Jurkat, Clone E6-1 (cell line): ENCODE measurements at regions not wholly inside any gene's neighbourhood (a gene's known extent, or its start where the extent isn't known, plus 50 kb on each side); places are given as distances from the start of the nearest gene placed in this dataset.

Experiments used
- DNase-seq: peaks from one replicate; pipeline ENCODE4 v3.0.0-alpha.2; 2011; ENCODE audit warnings: low read depth, low spot score
- H3K4me3 ChIP-seq: 2 replicates; pipeline ENCODE4 v1.5.1; 2011; ENCODE audit warnings: mild to moderate bottlenecking, low read length, control low read depth, moderate library complexity

- H3K4me3 ChIP-seq = no peak overlapping the region
- DNase-seq = no peak
Observed at GRCh38 chr1:48058135-48059025, 61.2 kb upstream of the TRABD2B start.

DNA sequence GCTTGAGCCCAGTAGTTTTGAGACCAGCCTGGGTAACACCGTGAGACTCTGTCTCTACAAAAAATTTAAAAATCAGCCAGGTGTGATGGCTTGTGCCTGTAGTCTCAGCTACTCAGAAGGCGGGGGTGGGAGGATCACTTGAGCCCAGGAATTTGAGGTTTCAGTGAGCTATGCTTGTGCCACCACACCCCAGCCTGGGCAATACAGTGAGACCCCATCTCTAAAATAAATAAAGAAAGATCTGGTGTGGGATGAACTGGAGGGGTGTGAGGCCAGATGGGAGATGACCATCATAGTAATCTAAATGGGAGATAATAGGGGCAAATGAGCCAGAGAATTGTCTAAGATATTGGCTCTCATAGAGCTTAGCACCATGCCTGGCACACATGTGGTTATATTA is 60.1 kb upstream of the TRABD2B start:
- no peak overlapping the region for H3K4me3 ChIP-seq
- no peak for DNase-seq

- no peak overlapping the region for H3K4me3 ChIP-seq
- no peak for DNase-seq
Observed at GRCh38 chr1:48055876-48056764, 58.9 kb upstream of the TRABD2B start.

DNA sequence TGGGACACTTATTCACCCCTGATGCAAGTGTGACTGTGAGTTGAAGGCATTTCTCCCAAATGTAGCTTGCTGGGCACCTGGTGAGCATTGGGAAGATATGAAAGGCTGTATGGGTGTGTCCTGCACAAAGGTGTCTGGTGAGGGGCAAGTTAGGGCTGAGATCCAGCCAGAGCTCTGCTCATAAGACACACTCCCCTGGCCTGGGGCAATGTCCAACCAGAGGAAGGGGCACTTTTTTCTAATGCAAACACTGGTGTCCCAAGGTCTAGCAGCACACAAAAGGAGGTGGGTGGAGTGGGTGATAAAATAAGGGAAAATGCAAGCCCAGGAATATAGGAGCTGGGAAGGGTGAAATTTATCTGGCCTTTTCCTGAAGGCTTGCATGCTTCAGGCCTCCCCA is 57.0 kb upstream of the TRABD2B start:
- DNase-seq = no peak
- H3K4me3 ChIP-seq = no peak overlapping the region

- no peak overlapping the region for H3K4me3 ChIP-seq
- no peak for DNase-seq
Observed at GRCh38 chr1:48052923-48053291, 55.7 kb upstream of the TRABD2B start.

DNA sequence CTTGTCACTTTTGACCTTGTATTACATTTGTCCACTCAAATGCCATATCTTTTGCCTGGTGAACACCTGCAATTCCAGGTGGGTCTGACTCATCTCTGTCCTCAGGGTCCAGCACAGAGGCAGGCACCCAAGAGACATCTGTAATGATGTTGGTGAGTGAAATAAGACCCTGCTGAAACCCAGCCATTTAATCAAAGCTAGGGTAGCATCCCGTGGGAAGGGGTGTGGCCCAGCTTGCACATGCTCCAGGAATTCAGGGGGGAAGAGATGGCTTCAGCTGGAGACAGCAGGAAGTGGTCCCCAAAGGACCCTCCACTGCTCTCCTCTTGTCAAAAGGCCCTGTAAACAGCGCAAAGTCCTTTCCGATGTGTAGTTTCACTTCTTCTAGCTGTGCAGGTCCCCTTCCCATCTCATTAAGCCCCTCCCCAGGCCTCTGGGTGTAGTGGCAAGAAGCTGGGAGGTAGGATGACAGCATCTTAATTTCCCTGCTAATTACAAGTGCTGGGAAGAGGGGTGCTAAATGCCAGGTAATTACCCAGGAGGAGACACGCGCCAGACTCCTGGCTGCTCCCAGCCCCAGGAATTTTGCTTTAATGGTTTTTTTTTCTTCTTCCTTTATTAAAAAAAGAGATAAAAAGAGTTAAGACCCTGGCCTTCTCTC is 54.4 kb upstream of the TRABD2B start:
- no peak for DNase-seq
- H3K4me3 ChIP-seq = no peak overlapping the region

GRCh38 chr1:48049823-48050535 is 52.8 kb upstream of the TRABD2B start:
- no peak for DNase-seq
- H3K4me3 ChIP-seq = no peak overlapping the region

- no peak overlapping the region for H3K4me3 ChIP-seq
- no peak for DNase-seq
Observed at GRCh38 chr1:48048980-48049379, 51.8 kb upstream of the TRABD2B start.

GRCh38 chr1:48048064-48048463 is 50.9 kb upstream of the TRABD2B start:
- no peak overlapping the region for H3K4me3 ChIP-seq
- DNase-seq = no peak

DNA sequence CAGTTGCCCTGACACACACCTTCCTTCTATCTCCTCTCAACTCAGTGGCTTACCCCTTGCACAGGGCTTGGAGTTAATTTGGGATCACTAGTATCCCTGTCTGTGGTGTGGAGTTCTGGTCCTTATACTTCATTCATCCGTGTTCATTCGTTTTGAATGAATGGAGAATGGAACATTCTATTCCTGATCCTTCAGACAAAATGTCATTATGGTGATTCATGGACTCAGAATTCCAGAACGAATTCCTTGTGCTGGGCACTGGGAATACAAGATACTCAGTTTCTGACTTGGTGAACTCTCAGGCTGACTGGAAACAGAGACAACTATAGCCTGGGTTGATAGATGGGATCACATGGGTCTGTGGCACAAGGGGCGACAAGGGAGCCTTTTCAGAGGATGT is 49.9 kb upstream of the TRABD2B start:
- H3K4me3 ChIP-seq = no peak overlapping the region
- no peak for DNase-seq
